Mesothelial cell of epicardium (in vitro differentiated cells): ENCODE measurements at regions not wholly inside any gene's neighbourhood (a gene's known extent, or its start where the extent isn't known, plus 50 kb on each side); places are given as distances from the start of the nearest gene placed in this dataset.

Source experiments
- DNase-seq, 2 experiments: peaks; one replicate each; pipeline ENCODE4 v3.0.0; 2021; ENCODE audit warnings: low spot score in 2 of 2; ENCODE audit not compliant: unreplicated experiment in 2 of 2
- H3K27ac Mint-ChIP-seq: 2 replicates; pipeline ENCODE4 v1.8.0; 2021; ENCODE audit warnings: mixed read lengths
- H3K27me3 Mint-ChIP-seq: 2 replicates; pipeline ENCODE4 v1.8.0; 2021; ENCODE audit warnings: low read depth, mixed read lengths
- H3K36me3 Mint-ChIP-seq: 2 replicates; pipeline ENCODE4 v1.8.0; 2021; ENCODE audit warnings: mixed read lengths
- H3K4me1 Mint-ChIP-seq: 2 replicates; pipeline ENCODE4 v1.8.0; 2021; ENCODE audit warnings: mixed read lengths
- H3K4me3 Mint-ChIP-seq: 2 replicates; pipeline ENCODE4 v1.8.0; 2021; ENCODE audit warnings: mild to moderate bottlenecking, moderate library complexity, mixed read lengths
- H3K9me3 Mint-ChIP-seq: 2 replicates; pipeline ENCODE4 v1.8.0; 2021; ENCODE audit warnings: mixed read lengths
- TF ChIP-seq, protein P1 (sequence below): fragments of 200-600 bp; sonication (generic); IDR thresholded peaks from one replicate; pipeline ENCODE4 v1.5.0; 2021; ENCODE audit warnings: antibody characterized with exemption; ENCODE audit not compliant: unreplicated experiment

DNA sequence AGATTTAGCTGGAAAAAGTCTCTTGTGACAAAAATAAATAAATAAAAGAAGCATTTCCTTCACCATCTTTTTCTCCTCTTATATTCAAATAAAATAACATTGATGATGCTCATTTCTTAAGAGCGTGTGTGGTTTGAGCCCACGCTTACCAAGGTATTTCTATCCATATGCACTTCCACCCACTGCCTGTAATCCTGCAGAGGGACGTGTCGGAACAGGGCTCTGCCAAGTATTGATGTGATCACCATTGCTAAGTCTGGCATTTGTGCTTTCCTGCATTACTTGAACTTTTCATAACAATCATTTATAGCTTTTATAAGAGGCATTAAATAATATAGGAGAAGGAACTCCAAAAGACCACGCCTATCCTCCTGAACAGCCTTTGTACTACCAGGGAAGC lies 107.6 kb downstream of the SHANK2 start:
- Mint-ChIP-seq H3K36me3 (no peaks in the 10 kb centered on the region), H3K27ac (no peak overlapping the region), H3K4me3 (no peak overlapping the region), H3K4me1 (peaks cover 4% of the 10 kb centered on the region), H3K9me3 (no peaks in the 10 kb centered on the region), H3K27me3 (peaks cover 10% of the 10 kb centered on the region)
- DNase-seq, result no peak
- TF ChIP-seq, protein P1, sequence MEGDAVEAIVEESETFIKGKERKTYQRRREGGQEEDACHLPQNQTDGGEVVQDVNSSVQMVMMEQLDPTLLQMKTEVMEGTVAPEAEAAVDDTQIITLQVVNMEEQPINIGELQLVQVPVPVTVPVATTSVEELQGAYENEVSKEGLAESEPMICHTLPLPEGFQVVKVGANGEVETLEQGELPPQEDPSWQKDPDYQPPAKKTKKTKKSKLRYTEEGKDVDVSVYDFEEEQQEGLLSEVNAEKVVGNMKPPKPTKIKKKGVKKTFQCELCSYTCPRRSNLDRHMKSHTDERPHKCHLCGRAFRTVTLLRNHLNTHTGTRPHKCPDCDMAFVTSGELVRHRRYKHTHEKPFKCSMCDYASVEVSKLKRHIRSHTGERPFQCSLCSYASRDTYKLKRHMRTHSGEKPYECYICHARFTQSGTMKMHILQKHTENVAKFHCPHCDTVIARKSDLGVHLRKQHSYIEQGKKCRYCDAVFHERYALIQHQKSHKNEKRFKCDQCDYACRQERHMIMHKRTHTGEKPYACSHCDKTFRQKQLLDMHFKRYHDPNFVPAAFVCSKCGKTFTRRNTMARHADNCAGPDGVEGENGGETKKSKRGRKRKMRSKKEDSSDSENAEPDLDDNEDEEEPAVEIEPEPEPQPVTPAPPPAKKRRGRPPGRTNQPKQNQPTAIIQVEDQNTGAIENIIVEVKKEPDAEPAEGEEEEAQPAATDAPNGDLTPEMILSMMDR, result no peak

DNA sequence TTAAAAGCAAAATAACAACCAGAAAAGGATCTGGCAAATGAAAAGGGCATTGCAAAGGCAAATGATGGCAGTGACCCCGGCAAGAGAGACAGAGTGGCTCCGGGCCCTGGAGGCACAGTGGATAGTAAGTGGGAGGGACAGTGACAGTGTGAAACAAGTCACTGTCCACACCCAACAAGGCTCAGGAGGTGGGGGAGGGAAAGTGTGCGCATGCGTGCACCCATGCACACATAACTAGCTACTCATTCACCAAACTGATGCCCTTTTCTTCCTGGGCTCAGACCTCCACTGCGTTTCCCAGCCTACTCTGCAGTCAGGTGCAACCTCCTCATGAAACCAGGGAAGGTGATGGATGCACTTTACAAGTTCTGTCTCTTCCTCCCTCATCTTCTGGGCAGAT lies 108.4 kb downstream of the SHANK2 start:
- no peak for DNase-seq
- TF ChIP-seq, protein P1, result no peak
- Mint-ChIP-seq H3K4me1 (peaks cover 5% of the 10 kb centered on the region), H3K36me3 (no peaks in the 10 kb centered on the region), H3K27me3 (peaks cover 4% of the 10 kb centered on the region), H3K9me3 (no peaks in the 10 kb centered on the region), H3K27ac (no peak overlapping the region), H3K4me3 (no peak overlapping the region)

DNA sequence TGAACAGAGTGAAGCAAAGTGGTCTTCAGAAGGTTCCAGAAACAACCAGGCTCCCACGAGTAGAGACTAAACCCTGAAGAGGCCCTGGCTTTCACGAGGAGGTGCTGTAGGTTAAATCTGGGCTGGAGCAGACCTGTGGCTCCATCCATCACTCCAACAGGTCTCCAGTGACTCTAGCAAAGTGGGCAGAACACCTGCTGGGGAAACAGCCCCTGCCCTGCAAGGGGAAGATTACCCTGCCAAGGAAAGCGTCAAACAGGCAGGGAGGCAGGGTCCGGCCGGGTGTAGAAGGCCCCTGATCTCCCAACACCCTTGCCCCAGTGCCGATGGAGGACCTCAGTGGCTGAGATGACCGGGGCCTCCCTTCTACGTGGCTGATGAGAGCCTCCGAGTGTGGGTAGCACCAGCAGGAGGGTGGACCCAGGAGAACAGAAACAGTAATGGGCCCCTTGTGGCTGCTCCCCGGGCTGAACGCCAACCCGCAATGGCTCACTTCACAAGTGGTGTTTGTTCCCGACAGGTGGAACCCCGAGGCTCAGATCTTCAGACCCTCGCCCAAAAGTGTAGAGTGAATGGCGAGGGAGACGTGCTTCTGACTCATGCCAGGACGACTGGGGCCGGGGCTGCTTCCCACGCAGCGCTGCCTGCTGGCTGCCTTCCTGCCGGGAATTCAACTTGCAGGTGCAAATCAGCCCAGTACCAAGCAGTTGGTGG lies 112.0 kb downstream of the SHANK2 start:
- no peak for DNase-seq
- Mint-ChIP-seq H3K27me3 (no peaks in the 10 kb centered on the region), H3K9me3 (no peaks in the 10 kb centered on the region), H3K36me3 (no peaks in the 10 kb centered on the region), H3K27ac (no peak overlapping the region), H3K4me1 (peaks cover 5% of the 10 kb centered on the region), H3K4me3 (no peak overlapping the region)
- TF ChIP-seq, protein P1, result no peak

DNA sequence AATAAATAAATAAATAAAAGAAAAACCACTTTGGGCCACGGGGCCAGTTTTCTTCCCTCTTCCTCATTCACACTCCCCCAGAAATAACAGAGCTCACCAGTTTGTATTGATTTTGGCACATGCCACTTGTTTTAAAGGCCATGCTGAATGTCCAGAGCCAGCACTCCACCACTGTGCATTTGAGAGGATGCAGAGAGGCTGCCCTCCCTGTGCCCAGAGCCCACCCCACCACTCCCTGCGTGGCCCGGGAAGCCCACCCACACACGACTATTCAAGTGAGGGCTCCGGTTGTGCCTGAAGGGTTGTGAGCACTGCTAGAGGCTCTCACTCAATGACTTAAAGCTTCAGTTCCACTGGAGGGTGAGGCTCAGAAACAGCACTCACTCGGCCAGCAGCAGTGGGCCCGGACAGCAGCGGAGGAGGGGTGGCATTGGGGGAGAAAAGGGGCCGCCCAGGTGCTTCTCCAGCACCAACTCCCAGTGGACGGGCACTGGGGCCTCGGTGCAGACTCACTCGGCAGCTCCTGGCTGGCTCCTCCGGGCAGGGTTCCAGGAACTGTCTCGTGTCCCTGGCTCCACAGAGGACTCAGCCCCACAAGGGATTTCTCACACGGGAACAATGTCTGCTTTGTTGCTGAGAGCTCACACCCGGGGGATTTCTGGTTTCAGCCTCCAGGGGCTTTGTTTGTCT lies 112.7 kb downstream of the SHANK2 start:
- Mint-ChIP-seq H3K27me3 (no peaks in the 10 kb centered on the region), H3K4me3 (no peak overlapping the region), H3K9me3 (no peaks in the 10 kb centered on the region), H3K27ac (no peak overlapping the region), H3K36me3 (no peaks in the 10 kb centered on the region), H3K4me1 (peaks cover 5% of the 10 kb centered on the region)
- no peak for DNase-seq
- TF ChIP-seq, protein P1, result no peak

DNA sequence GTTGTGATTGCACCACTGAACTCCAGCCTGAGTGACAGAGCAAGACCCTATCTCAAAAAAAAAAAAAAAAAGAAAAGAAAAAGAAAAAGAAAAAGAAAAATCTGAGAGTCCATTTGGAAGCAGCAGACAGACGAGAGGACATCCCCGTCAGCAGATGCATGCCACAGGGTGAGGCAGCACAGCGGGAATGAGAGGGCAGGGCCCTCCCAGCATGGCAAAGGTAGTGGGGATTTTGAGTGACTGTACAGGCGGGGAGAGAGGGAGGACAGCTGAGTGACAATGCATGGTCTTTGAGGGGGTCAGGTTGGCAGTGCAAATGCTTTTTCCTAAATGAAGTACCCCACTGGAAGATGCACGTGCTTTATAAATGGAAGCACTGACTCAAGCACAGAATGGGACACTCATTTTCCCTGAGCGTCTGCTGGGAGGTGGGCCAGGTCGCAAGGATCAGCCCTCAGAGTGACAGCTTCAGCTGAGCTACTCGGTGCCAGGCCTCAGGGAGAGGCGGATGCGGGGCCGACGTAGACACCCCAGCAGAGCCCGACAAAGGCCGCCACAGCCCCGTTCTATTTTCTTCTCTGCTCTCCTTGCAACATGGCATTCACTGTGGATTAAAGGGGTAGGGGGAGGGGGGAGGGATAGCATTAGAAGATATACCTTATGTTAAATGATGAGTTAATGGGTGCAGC lies 113.5 kb downstream of the SHANK2 start:
- TF ChIP-seq, protein P1, result no peak
- Mint-ChIP-seq H3K4me1 (peaks cover 5% of the 10 kb centered on the region), H3K4me3 (no peak overlapping the region), H3K27ac (no peak overlapping the region), H3K36me3 (no peaks in the 10 kb centered on the region), H3K27me3 (no peaks in the 10 kb centered on the region), H3K9me3 (no peaks in the 10 kb centered on the region)
- DNase-seq, result no peak
